Fibroblast of lung (primary cell): ENCODE measurements at regions not wholly inside any gene's neighbourhood (a gene's known extent, or its start where the extent isn't known, plus 50 kb on each side); places are given as distances from the start of the nearest gene placed in this dataset.

Source experiments
- DNase-seq, 2 donors: peaks; one replicate each; pipeline versions ENCODE4 v3.0.0 to v3.0.0-alpha.2; 2010; ENCODE audit warnings: low read depth in 2 of 2
- H2AFZ ChIP-seq: 2 replicates; pipeline ENCODE4 v1.5.1; 2012; ENCODE audit warnings: low read length, control low read depth, inconsistent platforms
- H3K27ac ChIP-seq: 2 replicates; pipeline ENCODE4 v1.5.1; 2011; ENCODE audit warnings: low read length, control low read depth; ENCODE audit not compliant: insufficient read depth
- H3K27me3 ChIP-seq: 2 replicates; pipeline ENCODE4 v1.5.1; 2011; ENCODE audit warnings: mild to moderate bottlenecking, low read length; ENCODE audit not compliant: control insufficient read depth, insufficient read depth
- H3K36me3 ChIP-seq: 2 replicates; pipeline ENCODE4 v1.5.1; 2011; ENCODE audit warnings: low read length; ENCODE audit not compliant: control insufficient read depth, insufficient read depth
- H3K4me1 ChIP-seq: 2 replicates; pipeline ENCODE4 v1.5.1; 2011; ENCODE audit warnings: low read length; ENCODE audit not compliant: control insufficient read depth, insufficient read depth; ENCODE audit errors: extremely low read depth
- H3K4me2 ChIP-seq: 2 replicates; pipeline ENCODE4 v1.5.1; 2011; ENCODE audit warnings: low read length, control low read depth; ENCODE audit not compliant: insufficient read depth; ENCODE audit errors: extremely low read depth
- H3K4me3 ChIP-seq, 4 experiments: fragments of 200-600 bp in 1 of 4; sonication (generic) in 1 of 4; replicated peaks in 1 of 4; 2 replicates each; pipeline ENCODE4 v1.5.1; 2011 to 2016; ENCODE audit warnings: low read length in 4 of 4, low read depth in 3 of 4, mild to moderate bottlenecking in 3 of 4, control low read depth in 2 of 4, inconsistent platforms in 1 of 4, mixed read lengths in 1 of 4; ENCODE audit not compliant: insufficient read depth in 1 of 4; ENCODE audit errors: control extremely low read depth in 1 of 4
- H3K79me2 ChIP-seq: 2 replicates; pipeline ENCODE4 v1.5.1; 2012; ENCODE audit warnings: mild to moderate bottlenecking, low read length, inconsistent platforms; ENCODE audit not compliant: control insufficient read depth, insufficient read depth
- H3K9ac ChIP-seq: 2 replicates; pipeline ENCODE4 v1.5.1; 2011; ENCODE audit warnings: mild to moderate bottlenecking, low read length, control low read depth; ENCODE audit not compliant: insufficient read depth
- H3K9me3 ChIP-seq: 2 replicates; pipeline ENCODE4 v1.5.1; 2012; ENCODE audit warnings: low read depth, low read length; ENCODE audit not compliant: control insufficient read depth, insufficient read depth
- H4K20me1 ChIP-seq: 2 replicates; pipeline ENCODE4 v1.5.1; 2011; ENCODE audit warnings: low read length; ENCODE audit not compliant: control insufficient read depth, insufficient read depth; ENCODE audit errors: extremely low read depth
- EZH2 ChIP-seq: IDR thresholded peaks from 2 replicates; pipeline ENCODE4 v1.5.1; 2012; ENCODE audit warnings: low read length, control low read depth, mild to moderate bottlenecking; ENCODE audit errors: missing control alignments
- TF ChIP-seq, protein P1 (sequence below), 2 donors: IDR thresholded peaks in 1 of 2; conservative IDR thresholded peaks in 1 of 2; 1 replicate in 1 of 2; 2 replicates in 1 of 2; pipeline ENCODE4 v1.5.1; 2011 to 2012; ENCODE audit warnings: low read length in 2 of 2, control low read depth in 1 of 2, inconsistent platforms in 1 of 2, low read depth in 1 of 2, mild to moderate bottlenecking in 1 of 2

GRCh38 chr1:221921936-221922335 is 180.0 kb upstream of the DUSP10 start:
- TF ChIP-seq, protein P1, sequence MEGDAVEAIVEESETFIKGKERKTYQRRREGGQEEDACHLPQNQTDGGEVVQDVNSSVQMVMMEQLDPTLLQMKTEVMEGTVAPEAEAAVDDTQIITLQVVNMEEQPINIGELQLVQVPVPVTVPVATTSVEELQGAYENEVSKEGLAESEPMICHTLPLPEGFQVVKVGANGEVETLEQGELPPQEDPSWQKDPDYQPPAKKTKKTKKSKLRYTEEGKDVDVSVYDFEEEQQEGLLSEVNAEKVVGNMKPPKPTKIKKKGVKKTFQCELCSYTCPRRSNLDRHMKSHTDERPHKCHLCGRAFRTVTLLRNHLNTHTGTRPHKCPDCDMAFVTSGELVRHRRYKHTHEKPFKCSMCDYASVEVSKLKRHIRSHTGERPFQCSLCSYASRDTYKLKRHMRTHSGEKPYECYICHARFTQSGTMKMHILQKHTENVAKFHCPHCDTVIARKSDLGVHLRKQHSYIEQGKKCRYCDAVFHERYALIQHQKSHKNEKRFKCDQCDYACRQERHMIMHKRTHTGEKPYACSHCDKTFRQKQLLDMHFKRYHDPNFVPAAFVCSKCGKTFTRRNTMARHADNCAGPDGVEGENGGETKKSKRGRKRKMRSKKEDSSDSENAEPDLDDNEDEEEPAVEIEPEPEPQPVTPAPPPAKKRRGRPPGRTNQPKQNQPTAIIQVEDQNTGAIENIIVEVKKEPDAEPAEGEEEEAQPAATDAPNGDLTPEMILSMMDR (conservative IDR thresholded peaks at IDR 0.05 in 1 of 2, IDR thresholded peaks at IDR 0.05 in 1 of 2; ENCODE audit: low read depth in 1 of 2, low read length in 2 of 2) = no peak
- no peak for TF ChIP-seq EZH2
- Histone ChIP-seq H3K9me3 (no peaks in the 10 kb centered on the region), H2AFZ (no peak overlapping the region), H4K20me1 (no peaks in the 10 kb centered on the region), H3K27ac (no peak overlapping the region), H3K79me2 (no peaks in the 10 kb centered on the region), H3K36me3 (no peaks in the 10 kb centered on the region), H3K4me2 (no peak overlapping the region), H3K4me1 (no peaks in the 10 kb centered on the region), H3K27me3 (no peaks in the 10 kb centered on the region), H3K9ac (no peak overlapping the region), H3K4me3 (no peak overlapping the region)
- no peak for DNase-seq

DNA sequence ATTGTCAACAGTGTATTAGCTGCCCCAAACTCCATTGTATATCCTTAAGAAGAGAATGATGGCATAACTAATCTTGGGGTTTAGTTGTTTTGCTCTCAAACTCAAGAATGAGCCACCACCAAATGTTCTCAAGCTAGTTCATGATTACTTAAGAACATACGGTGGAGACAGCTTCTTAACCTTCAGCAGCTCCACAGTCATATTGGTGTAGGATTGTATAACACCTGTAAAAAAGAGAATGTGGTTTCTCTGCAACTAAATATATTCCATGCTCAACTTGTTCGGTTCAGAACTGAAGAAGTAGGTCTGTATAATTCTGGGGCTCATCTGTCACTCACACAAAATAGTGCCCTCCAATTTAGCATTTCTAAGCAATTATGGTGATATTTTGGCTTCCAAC is 177.9 kb upstream of the DUSP10 start:
- no peaks in the 10 kb centered on the region for H3K79me2 ChIP-seq
- TF ChIP-seq EZH2 = no peak
- TF ChIP-seq, protein P1 (conservative IDR thresholded peaks at IDR 0.05 in 1 of 2, IDR thresholded peaks at IDR 0.05 in 1 of 2; ENCODE audit: low read depth in 1 of 2, low read length in 2 of 2) = no peak
- H2AFZ ChIP-seq = no peak overlapping the region
- no peaks in the 10 kb centered on the region for H3K27me3 ChIP-seq
- no peak overlapping the region for H3K27ac ChIP-seq
- no peaks in the 10 kb centered on the region for H3K9me3 ChIP-seq
- no peak overlapping the region for H3K9ac ChIP-seq
- no peak for DNase-seq
- no peak overlapping the region for H3K4me2 ChIP-seq
- no peaks in the 10 kb centered on the region for H3K36me3 ChIP-seq
- no peaks in the 10 kb centered on the region for H3K4me1 ChIP-seq
- no peak overlapping the region for H3K4me3 ChIP-seq
- no peaks in the 10 kb centered on the region for H4K20me1 ChIP-seq

DNA sequence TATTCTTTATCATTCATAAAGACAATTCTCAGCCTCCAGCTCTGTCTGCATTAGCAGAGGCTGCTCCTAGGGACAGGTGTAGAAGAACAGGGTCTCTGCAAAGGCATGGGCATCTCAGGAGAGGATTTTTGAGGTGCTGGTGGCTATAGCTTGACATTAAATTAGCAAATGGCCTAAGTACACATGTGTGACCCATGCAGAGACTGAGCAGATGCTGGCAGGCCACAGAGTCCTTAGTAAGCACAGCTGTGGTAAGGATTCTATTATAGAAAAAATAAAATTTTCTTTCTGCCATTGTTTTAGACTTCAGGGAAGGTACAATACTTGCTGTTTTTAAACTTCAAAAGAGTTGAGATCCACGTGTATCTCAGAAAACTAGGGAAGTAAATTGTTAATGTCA is 177.5 kb upstream of the DUSP10 start:
- Histone ChIP-seq H3K4me3 (no peak overlapping the region), H3K9ac (no peak overlapping the region), H2AFZ (no peak overlapping the region), H3K27ac (no peak overlapping the region), H4K20me1 (no peaks in the 10 kb centered on the region), H3K9me3 (no peaks in the 10 kb centered on the region), H3K27me3 (no peaks in the 10 kb centered on the region), H3K79me2 (no peaks in the 10 kb centered on the region), H3K36me3 (no peaks in the 10 kb centered on the region), H3K4me1 (no peaks in the 10 kb centered on the region), H3K4me2 (no peak overlapping the region)
- DNase-seq = no peak
- TF ChIP-seq EZH2 = no peak
- TF ChIP-seq, protein P1 (conservative IDR thresholded peaks at IDR 0.05 in 1 of 2, IDR thresholded peaks at IDR 0.05 in 1 of 2; ENCODE audit: low read depth in 1 of 2, low read length in 2 of 2) = no peak
